Hepatocyte (in vitro differentiated cells): ENCODE measurements at regions not wholly inside any gene's neighbourhood (a gene's known extent, or its start where the extent isn't known, plus 50 kb on each side); places are given as distances from the start of the nearest gene placed in this dataset.

ENCODE experiments used
- DNase-seq: peaks from one replicate; pipeline ENCODE4 v3.0.0-alpha.2; 2016; ENCODE audit warnings: low spot score
- H2AFZ ChIP-seq: fragments of 200-600 bp; sonication (generic); 2 replicates; pipeline ENCODE4 v1.6.0; 2016; ENCODE audit warnings: antibody characterized with exemption, mild to moderate bottlenecking
- H3K27ac ChIP-seq: fragments of 200-600 bp; sonication (generic); 2 replicates; pipeline ENCODE4 v1.5.1; 2016; ENCODE audit warnings: mild to moderate bottlenecking
- H3K27me3 ChIP-seq: fragments of 200-600 bp; sonication (generic); 2 replicates; pipeline ENCODE4 v1.6.1; 2016
- H3K36me3 ChIP-seq: fragments of 200-600 bp; sonication (generic); replicated peaks from 2 replicates; pipeline ENCODE4 v1.5.1; 2016; ENCODE audit warnings: low read depth; ENCODE audit not compliant: insufficient read depth
- H3K4me1 ChIP-seq: fragments of 200-600 bp; sonication (generic); 2 replicates; pipeline ENCODE4 v1.5.1; 2016; ENCODE audit warnings: mild to moderate bottlenecking, moderate library complexity; ENCODE audit not compliant: insufficient read depth
- H3K4me2 ChIP-seq: fragments of 200-600 bp; sonication (generic); 2 replicates; pipeline ENCODE4 v1.6.0; 2016
- H3K4me3 ChIP-seq: fragments of 200-600 bp; sonication (generic); 2 replicates; pipeline ENCODE4 v1.5.1; 2016; ENCODE audit warnings: mild to moderate bottlenecking
- H3K79me2 ChIP-seq: fragments of 200-600 bp; sonication (generic); 2 replicates; pipeline ENCODE4 v1.6.0; 2017; ENCODE audit warnings: mild to moderate bottlenecking
- H3K9me2 ChIP-seq: fragments of 200-600 bp; sonication (generic); replicated peaks from 2 replicates; pipeline ENCODE4 v1.6.0; 2017; ENCODE audit warnings: mild to moderate bottlenecking; ENCODE audit not compliant: insufficient read depth
- H3K9me3 ChIP-seq: fragments of 200-600 bp; sonication (generic); 2 replicates; pipeline ENCODE4 v1.5.1; 2016; ENCODE audit warnings: low read depth, mild to moderate bottlenecking
- H4K20me1 ChIP-seq: fragments of 200-600 bp; sonication (generic); 2 replicates; pipeline ENCODE4 v1.6.0; 2016; ENCODE audit warnings: mild to moderate bottlenecking; ENCODE audit not compliant: insufficient read depth, poor library complexity, severe bottlenecking
- EZH2 ChIP-seq: fragments of 200-600 bp; sonication (generic); IDR thresholded peaks from 2 replicates; pipeline ENCODE4 v1.6.1; 2016; ENCODE audit warnings: antibody characterized with exemption, mild to moderate bottlenecking, borderline replicate concordance
- EZH2phosphoT487 ChIP-seq: fragments of 200-600 bp; sonication (generic); IDR thresholded peaks from one replicate; pipeline ENCODE4 v1.6.1; 2018; ENCODE audit warnings: antibody characterized with exemption, mild to moderate bottlenecking, low read depth, moderate library complexity; ENCODE audit not compliant: unreplicated experiment, severe bottlenecking
- WGBS: methylation state at CpG from one replicate; pipeline ENCODE4 v1.1.6; 2016; ENCODE audit warnings: low lambda C conversion rate; ENCODE audit errors: missing lambda C conversion rate; 5-methylcytosine and 5-hydroxymethylcytosine counted together
- TF ChIP-seq, protein P1 (sequence below): fragments of 200-600 bp; sonication (generic); IDR thresholded peaks from 2 replicates; pipeline ENCODE4 v1.5.1; 2016; ENCODE audit warnings: antibody characterized with exemption, mild to moderate bottlenecking; ENCODE audit not compliant: poor library complexity

DNA sequence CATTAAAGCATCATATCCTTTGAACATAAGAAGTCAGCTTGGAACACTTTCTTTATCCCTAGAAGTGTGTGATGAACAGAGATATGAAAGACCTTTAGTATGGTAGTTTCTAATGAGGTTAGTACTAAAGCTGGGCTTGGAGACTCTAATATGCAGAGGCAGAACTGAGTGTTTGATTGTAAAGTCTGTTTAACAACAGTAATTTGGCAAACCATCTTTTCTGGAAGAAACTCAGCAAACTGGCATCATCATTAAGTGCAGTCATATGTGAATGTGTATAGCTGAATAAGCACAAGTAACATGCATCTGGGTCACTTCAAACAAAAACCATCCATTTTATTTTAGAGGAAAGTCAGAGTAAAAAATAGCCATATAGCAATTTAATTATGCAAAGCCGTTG is 385.9 kb upstream of the MAD2L1 start:
- Histone ChIP-seq H2AFZ (no peak overlapping the region), H3K4me1 (peaks cover 9% of the 10 kb centered on the region), H3K27ac (no peak overlapping the region), H3K4me2 (no peak overlapping the region), H3K79me2 (no peaks in the 10 kb centered on the region), H3K9me2 (no peaks in the 10 kb centered on the region), H3K27me3 (no peaks in the 10 kb centered on the region), H4K20me1 (no peaks in the 10 kb centered on the region), H3K36me3 (no peaks in the 10 kb centered on the region), H3K4me3 (no peak overlapping the region), H3K9me3 (no peaks in the 10 kb centered on the region)
- TF ChIP-seq EZH2phosphoT487, result no peak
- TF ChIP-seq, protein P1, sequence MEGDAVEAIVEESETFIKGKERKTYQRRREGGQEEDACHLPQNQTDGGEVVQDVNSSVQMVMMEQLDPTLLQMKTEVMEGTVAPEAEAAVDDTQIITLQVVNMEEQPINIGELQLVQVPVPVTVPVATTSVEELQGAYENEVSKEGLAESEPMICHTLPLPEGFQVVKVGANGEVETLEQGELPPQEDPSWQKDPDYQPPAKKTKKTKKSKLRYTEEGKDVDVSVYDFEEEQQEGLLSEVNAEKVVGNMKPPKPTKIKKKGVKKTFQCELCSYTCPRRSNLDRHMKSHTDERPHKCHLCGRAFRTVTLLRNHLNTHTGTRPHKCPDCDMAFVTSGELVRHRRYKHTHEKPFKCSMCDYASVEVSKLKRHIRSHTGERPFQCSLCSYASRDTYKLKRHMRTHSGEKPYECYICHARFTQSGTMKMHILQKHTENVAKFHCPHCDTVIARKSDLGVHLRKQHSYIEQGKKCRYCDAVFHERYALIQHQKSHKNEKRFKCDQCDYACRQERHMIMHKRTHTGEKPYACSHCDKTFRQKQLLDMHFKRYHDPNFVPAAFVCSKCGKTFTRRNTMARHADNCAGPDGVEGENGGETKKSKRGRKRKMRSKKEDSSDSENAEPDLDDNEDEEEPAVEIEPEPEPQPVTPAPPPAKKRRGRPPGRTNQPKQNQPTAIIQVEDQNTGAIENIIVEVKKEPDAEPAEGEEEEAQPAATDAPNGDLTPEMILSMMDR, result no peak
- TF ChIP-seq EZH2, result no peak
- 88% methylated on average over 1 of the region's 1 CpG for WGBS
- no peak for DNase-seq

DNA sequence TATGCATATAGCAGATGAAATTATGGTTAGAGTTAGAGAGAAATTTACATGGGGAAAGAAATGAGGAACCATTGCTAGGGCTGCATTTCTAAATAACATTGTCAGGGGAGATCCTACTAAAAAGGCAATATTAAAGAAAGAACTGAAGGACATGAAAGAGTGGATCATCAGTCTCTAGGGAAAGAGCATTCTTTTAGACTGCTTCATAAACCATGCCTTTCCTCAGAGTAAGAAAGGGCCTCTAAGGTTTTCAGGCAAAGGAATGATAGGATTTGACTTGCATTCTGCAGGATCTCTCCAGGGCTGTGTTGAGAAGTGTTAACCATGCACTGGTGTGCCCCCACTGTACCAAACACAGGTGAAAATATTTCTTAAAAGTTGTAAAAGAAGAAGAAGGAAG is 385.4 kb upstream of the MAD2L1 start:
- Histone ChIP-seq H3K9me2 (no peaks in the 10 kb centered on the region), H3K4me1 (peaks cover 9% of the 10 kb centered on the region), H3K4me2 (no peak overlapping the region), H2AFZ (no peak overlapping the region), H4K20me1 (no peaks in the 10 kb centered on the region), H3K27ac (no peak overlapping the region), H3K9me3 (no peaks in the 10 kb centered on the region), H3K4me3 (no peak overlapping the region), H3K79me2 (no peaks in the 10 kb centered on the region), H3K36me3 (no peaks in the 10 kb centered on the region), H3K27me3 (no peaks in the 10 kb centered on the region)
- no peak for TF ChIP-seq EZH2
- TF ChIP-seq, protein P1, result no peak
- DNase-seq, result no peak

- Histone ChIP-seq H3K9me3 (no peaks in the 10 kb centered on the region), H3K36me3 (no peaks in the 10 kb centered on the region), H2AFZ (no peak overlapping the region), H3K4me1 (peaks cover 5% of the 10 kb centered on the region), H3K4me3 (no peak overlapping the region), H3K27me3 (no peaks in the 10 kb centered on the region), H4K20me1 (no peaks in the 10 kb centered on the region), H3K9me2 (no peaks in the 10 kb centered on the region), H3K27ac (no peak overlapping the region), H3K4me2 (no peak overlapping the region), H3K79me2 (no peaks in the 10 kb centered on the region)
- WGBS, result 42% methylated on average over 1 of the region's 1 CpG
- no peak for DNase-seq
- TF ChIP-seq, protein P1, result no peak
Observed at GRCh38 chr4:120447774-120448173, 381.1 kb upstream of the MAD2L1 start.

DNA sequence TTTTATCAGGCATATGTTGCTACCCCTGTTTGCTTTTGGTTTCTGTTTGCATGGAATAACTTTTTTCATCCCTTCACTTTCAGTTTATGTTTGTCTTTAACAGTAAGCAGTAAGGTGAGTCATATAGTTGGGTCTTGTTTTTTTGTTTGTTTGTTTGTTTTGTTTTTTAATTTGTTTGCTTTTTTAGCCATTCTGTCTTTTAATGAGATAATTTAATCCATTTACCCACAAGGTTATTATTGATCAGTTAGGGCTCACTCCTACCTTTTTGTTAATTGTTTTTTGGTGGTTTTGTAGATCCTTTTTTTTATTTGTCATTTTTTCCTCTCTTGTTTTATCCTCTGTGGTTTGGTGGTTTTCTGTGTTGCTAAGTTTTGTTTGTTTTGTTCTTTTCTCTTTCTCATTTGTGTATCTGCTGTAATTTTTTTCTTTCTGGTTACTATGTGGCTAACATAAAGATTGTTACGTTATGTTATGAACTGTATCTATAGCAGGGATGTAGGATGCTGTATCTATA is 379.5 kb upstream of the MAD2L1 start:
- H2AFZ ChIP-seq, result no peak overlapping the region
- H3K27me3 ChIP-seq, result no peaks in the 10 kb centered on the region
- H3K27ac ChIP-seq, result no peak overlapping the region
- WGBS, result 95% methylated on average over 1 of the region's 1 CpG
- no peak overlapping the region for H3K4me2 ChIP-seq
- TF ChIP-seq EZH2phosphoT487 (no peak), EZH2 (no peak)
- TF ChIP-seq, protein P1, result no peak
- no peak for DNase-seq
- no peaks in the 10 kb centered on the region for H3K79me2 ChIP-seq
- no peaks in the 10 kb centered on the region for H3K36me3 ChIP-seq
- H3K4me3 ChIP-seq, result no peak overlapping the region
- no peaks in the 10 kb centered on the region for H3K9me2 ChIP-seq
- no peaks in the 10 kb centered on the region for H4K20me1 ChIP-seq
- peaks cover 5% of the 10 kb centered on the region for H3K4me1 ChIP-seq
- H3K9me3 ChIP-seq, result no peaks in the 10 kb centered on the region
